Ishikawa (cell line): ENCODE measurements at regions not wholly inside any gene's neighbourhood (a gene's known extent, or its start where the extent isn't known, plus 50 kb on each side); places are given as distances from the start of the nearest gene placed in this dataset.

ENCODE experiments used
- CEBPB ChIP-seq: IDR thresholded peaks from 2 replicates; pipeline ENCODE4 v1.6.1; 2012
- EP300 ChIP-seq: IDR thresholded peaks from 2 replicates; pipeline ENCODE4 v1.6.1; 2012; ENCODE audit warnings: borderline replicate concordance
- YY1 ChIP-seq: IDR thresholded peaks from 2 replicates; pipeline ENCODE4 v1.6.1; 2012; ENCODE audit warnings: low read depth

- TF ChIP-seq YY1, result no peak
- TF ChIP-seq EP300, result no peak
- TF ChIP-seq CEBPB, result no peak
Measured at GRCh38 chr15:95162531-95162930, 931.2 kb downstream of the MCTP2 start.
